GM12878 (cell line): ENCODE measurements at regions not wholly inside any gene's neighbourhood (a gene's known extent, or its start where the extent isn't known, plus 50 kb on each side); places are given as distances from the start of the nearest gene placed in this dataset.

Experiments used
- ATAC-seq: fragments of 200-7000 bp; cut with Tn5 transposase; 3 replicates; pipeline ENCODE4 v1.9.1; 2020; ENCODE audit warnings: mild to moderate bottlenecking, moderate library complexity
- BruUV-seq: library from RNA; stranded (reverse); fragments of 400-500 nt; replicated peaks from 2 replicates; lab custom pipeline; 2021; lab: Mats Ljungman, UMichigan
- CTCF ChIA-PET: fragments of 300-600 bp; sonication (Branson Sonifier 250); formaldehyde crosslinking; extraction: SDS; loops from one replicate; lab custom pipeline; 2021; ENCODE audit warnings: inconsistent platforms; lab: Yijun Ruan, JAX
- POLR2A ChIA-PET: fragments of 350-600 bp; formaldehyde crosslinking; extraction: SDS; loops from one replicate; lab custom pipeline; 2021; ENCODE audit warnings: inconsistent platforms; lab: Charles Lee
- RAD21 ChIA-PET: fragments of 300-600 bp; sonication (Branson Sonifier 250); formaldehyde crosslinking; loops from one replicate; lab custom pipeline; 2023; ENCODE audit warnings: antibody characterized with exemption; ENCODE audit not compliant: unreplicated experiment; lab: Charles Lee
- SMC1A ChIA-PET: fragments of 300-600 bp; sonication (Branson Sonifier 250); formaldehyde crosslinking; loops from one replicate; lab custom pipeline; 2023; ENCODE audit not compliant: unreplicated experiment, uncharacterized antibody; lab: Charles Lee
- DNase-seq: peaks from one replicate; pipeline ENCODE4 v3.0.0-alpha.2; 2011; ENCODE audit warnings: low read depth, low spot score
- FAIRE-seq: peaks from 3 replicates; lab custom pipeline; 2011; peaks lifted over from hg19 to GRCh38; lab: Jason Lieb, UNC
- H2AFZ ChIP-seq: 2 replicates; pipeline ENCODE4 v1.6.0; 2011; ENCODE audit warnings: low read depth, low read length, control low read depth; ENCODE audit not compliant: control insufficient read depth
- H3K27ac ChIP-seq: 2 replicates; pipeline ENCODE4 v1.5.1; 2011; ENCODE audit warnings: control low read depth; ENCODE audit not compliant: control insufficient read depth, insufficient read depth
- H3K27me3 ChIP-seq, 2 experiments: replicated peaks in 1 of 2; 2 replicates each; pipeline versions ENCODE4 v1.6.0 to v1.6.1; 2011; ENCODE audit warnings: low read length in 1 of 2; ENCODE audit not compliant: control insufficient read depth in 2 of 2, insufficient read depth in 2 of 2
- H3K36me3 ChIP-seq, 2 experiments: 2 replicates each; pipeline ENCODE4 v1.5.1; 2011; ENCODE audit warnings: low read length in 1 of 2; ENCODE audit not compliant: control insufficient read depth in 2 of 2, insufficient read depth in 2 of 2
- H3K4me1 ChIP-seq: 2 replicates; pipeline ENCODE4 v1.6.1; 2011; ENCODE audit warnings: mild to moderate bottlenecking, low read length, moderate library complexity, mixed read lengths; ENCODE audit not compliant: control insufficient read depth, insufficient read depth
- H3K4me2 ChIP-seq: 2 replicates; pipeline ENCODE4 v1.6.0; 2011; ENCODE audit warnings: control low read depth; ENCODE audit not compliant: control insufficient read depth, insufficient read depth
- H3K4me3 ChIP-seq: fragments of 200-600 bp; sonication (generic); 2 replicates; pipeline ENCODE4 v1.5.1; 2016
- H3K79me2 ChIP-seq: 2 replicates; pipeline ENCODE4 v1.6.0; 2011; ENCODE audit warnings: low read length; ENCODE audit not compliant: control insufficient read depth, insufficient read depth
- H3K9ac ChIP-seq: 2 replicates; pipeline ENCODE4 v1.8.0; 2011; ENCODE audit warnings: low read length, control low read depth, mixed read lengths; ENCODE audit not compliant: control insufficient read depth, insufficient read depth
- H3K9me3 ChIP-seq: replicated peaks from 3 replicates; pipeline ENCODE4 v1.5.1; 2011; ENCODE audit warnings: mild to moderate bottlenecking, low read length; ENCODE audit not compliant: control insufficient read depth, insufficient read depth
- H4K20me1 ChIP-seq: 2 replicates; pipeline ENCODE4 v1.6.0; 2011; ENCODE audit not compliant: control insufficient read depth, insufficient read depth
- CHD4 ChIP-seq: fragments of 200-600 bp; sonication (generic); IDR thresholded peaks from 2 replicates; pipeline ENCODE4 v1.6.1; 2016; ENCODE audit warnings: mild to moderate bottlenecking
- CREM ChIP-seq: IDR thresholded peaks from 2 replicates; pipeline ENCODE4 v1.6.1; 2014; ENCODE audit warnings: antibody characterized with exemption, low read depth
- DPF2 ChIP-seq: fragments of 450-650 bp; IDR thresholded peaks from 2 replicates; pipeline ENCODE4 v1.6.1; 2017; ENCODE audit warnings: mild to moderate bottlenecking
- E2F4 ChIP-seq: IDR thresholded peaks from 2 replicates; pipeline ENCODE4 v1.6.1; 2012; ENCODE audit warnings: low read depth, low read length, improper control_type of control experiment
- EZH2 ChIP-seq: IDR thresholded peaks from 2 replicates; pipeline ENCODE4 v1.6.1; 2012; ENCODE audit warnings: low read depth, mild to moderate bottlenecking, control low read depth, inconsistent platforms, low read length, borderline replicate concordance; ENCODE audit not compliant: control insufficient read depth
- HCFC1 ChIP-seq: fragments of 150-350 bp; IDR thresholded peaks from 2 replicates; pipeline ENCODE4 v1.6.1; 2014; ENCODE audit warnings: low read length
- HDGF ChIP-seq: fragments of 450-650 bp; IDR thresholded peaks from 2 replicates; pipeline ENCODE4 v1.6.1; 2016; ENCODE audit warnings: antibody characterized with exemption
- KAT2A ChIP-seq: conservative IDR thresholded peaks from 2 replicates; pipeline ENCODE4 v1.6.1; 2011; ENCODE audit warnings: low read depth, low read length; ENCODE audit not compliant: control insufficient read depth
- MAX ChIP-seq: IDR thresholded peaks from 2 replicates; pipeline ENCODE4 v1.6.1; 2012; ENCODE audit warnings: low read depth, low read length, improper control_type of control experiment
- MYC ChIP-seq: IDR thresholded peaks from 2 replicates; pipeline ENCODE4 v1.6.1; 2011; ENCODE audit warnings: mild to moderate bottlenecking, low read length, moderate library complexity, inconsistent platforms; ENCODE audit not compliant: insufficient read depth, insufficient replicate concordance, insufficient read length, severe bottlenecking
- NKRF ChIP-seq: fragments of 450-650 bp; conservative IDR thresholded peaks from 2 replicates; pipeline ENCODE4 v1.6.1; 2017; ENCODE audit warnings: mild to moderate bottlenecking, moderate library complexity
- NRF1 ChIP-seq: conservative IDR thresholded peaks from 2 replicates; pipeline ENCODE4 v1.6.1; 2011; ENCODE audit warnings: mild to moderate bottlenecking, low read depth, low read length, improper control_type of control experiment
- RFX5 ChIP-seq: IDR thresholded peaks from 2 replicates; pipeline ENCODE4 v1.6.1; 2011; ENCODE audit warnings: low read depth, low read length, improper control_type of control experiment
- TAF1 ChIP-seq: IDR thresholded peaks from 2 replicates; pipeline ENCODE4 v1.6.1; 2011; ENCODE audit warnings: mild to moderate bottlenecking, low read depth, low read length, borderline replicate concordance
- YBX1 ChIP-seq: fragments of 450-650 bp; IDR thresholded peaks from 2 replicates; pipeline ENCODE4 v1.6.1; 2016; ENCODE audit warnings: antibody characterized with exemption
- ZNF592 ChIP-seq: fragments of 450-650 bp; IDR thresholded peaks from 2 replicates; pipeline ENCODE4 v1.6.1; 2017; ENCODE audit warnings: mild to moderate bottlenecking, moderate library complexity
- ZSCAN29 ChIP-seq: fragments of 450-650 bp; IDR thresholded peaks from 2 replicates; pipeline ENCODE4 v1.6.1; 2017; ENCODE audit warnings: mild to moderate bottlenecking, moderate library complexity
- WGBS: methylation state at CpG from one replicate; pipeline ENCODE4 v1.1.6; 2016; ENCODE audit warnings: low lambda C conversion rate; ENCODE audit not compliant: insufficient replicate concordance, insufficient coverage; ENCODE audit errors: missing lambda C conversion rate; 5-methylcytosine and 5-hydroxymethylcytosine counted together
- in situ Hi-C: fragments of 300-500 bp; cut with MboI; formaldehyde crosslinking; loops from 9 replicates; pipeline ENCODE4 v1.14.3; 2018; ENCODE audit warnings: mixed read lengths
- intact Hi-C: fragments of 100-400 bp; cut with micrococcal nuclease; formaldehyde crosslinking; loops from one replicate; pipeline ENCODE4 v1.14.2; 2022; ENCODE audit not compliant: unreplicated experiment

- TF ChIP-seq ZNF592 (no peak), KAT2A (no peak), CHD4 (no peak), YBX1 (no peak), EZH2 (no peak), HCFC1 (no peak), MAX (no peak), CREM (no peak), RFX5 (no peak), ZSCAN29 (no peak), HDGF (no peak)
- TF ChIP-seq, all 136 proteins: peak for 0
These were observed 142.9 kb downstream of the DSEL start (continued) for GRCh38 chr18:67373636-67374035.

GRCh38 chr18:67367540-67367939 is 149.0 kb downstream of the DSEL start:
- Histone ChIP-seq H3K4me3 (no peak overlapping the region), H3K4me1 (no peaks in the 10 kb centered on the region), H3K27me3 (no peaks in the 10 kb centered on the region), H3K9me3 (no peaks in the 10 kb centered on the region), H2AFZ (no peak overlapping the region), H4K20me1 (no peaks in the 10 kb centered on the region), H3K4me2 (no peak overlapping the region), H3K36me3 (no peaks in the 10 kb centered on the region), H3K27ac (no peak overlapping the region), H3K9ac (no peak overlapping the region), H3K79me2 (no peaks in the 10 kb centered on the region)
- in situ Hi-C loops = no loop called here
- WGBS = 0% methylated on average over 2 of the region's 2 CpGs
- CTCF ChIA-PET = no interaction called here
- RAD21 ChIA-PET = no interaction called here
- FAIRE-seq (no peak), DNase-seq (no peak), ATAC-seq (peak; percentile 25; the same call in 1 of the 3 replicates)
- no TSS peak for BruUV-seq
- SMC1A ChIA-PET = no interaction called here
- POLR2A ChIA-PET = no interaction called here
- intact Hi-C loops = no loop called here
- TF ChIP-seq MYC = no peak
- no peak for TF ChIP-seq E2F4
- no peak for TF ChIP-seq NKRF
- TF ChIP-seq TAF1 = no peak
- TF ChIP-seq DPF2 = no peak
- no peak for TF ChIP-seq NRF1
